Keratinocyte (primary cell): ENCODE measurements at regions not wholly inside any gene's neighbourhood (a gene's known extent, or its start where the extent isn't known, plus 50 kb on each side); places are given as distances from the start of the nearest gene placed in this dataset.

ENCODE experiments used
- DNase-seq: peaks from one replicate; pipeline ENCODE4 v3.0.0-alpha.2; 2011; ENCODE audit warnings: low read depth, missing footprints, low spot score
- FAIRE-seq: peaks from 2 replicates; lab custom pipeline; 2011; peaks lifted over from hg19 to GRCh38; lab: Jason Lieb, UNC
- H2AFZ ChIP-seq: 2 replicates; pipeline ENCODE4 v1.6.0; 2012; ENCODE audit warnings: low read length, control low read depth, inconsistent platforms; ENCODE audit not compliant: control insufficient read depth
- H3K27ac ChIP-seq: 2 replicates; pipeline ENCODE4 v1.5.1; 2011; ENCODE audit warnings: low read length; ENCODE audit not compliant: control insufficient read depth, insufficient read depth
- H3K27me3 ChIP-seq: 3 replicates; pipeline ENCODE4 v1.6.0; 2011; ENCODE audit warnings: low read length; ENCODE audit not compliant: control insufficient read depth, insufficient read depth; ENCODE audit errors: extremely low read depth
- H3K36me3 ChIP-seq, 2 experiments: 2 replicates in 1 of 2; 3 replicates in 1 of 2; pipeline ENCODE4 v1.5.1; 2011; ENCODE audit warnings: low read length in 2 of 2, mild to moderate bottlenecking in 1 of 2; ENCODE audit not compliant: control insufficient read depth in 2 of 2, insufficient read depth in 2 of 2; ENCODE audit errors: extremely low read depth in 1 of 2
- H3K4me1 ChIP-seq: 3 replicates; pipeline ENCODE4 v1.5.1; 2011; ENCODE audit warnings: low read length; ENCODE audit not compliant: control insufficient read depth, insufficient read depth; ENCODE audit errors: extremely low read depth
- H3K4me2 ChIP-seq: 3 replicates; pipeline ENCODE4 v1.6.0; 2011; ENCODE audit warnings: low read depth, low read length; ENCODE audit not compliant: control insufficient read depth, insufficient read depth; ENCODE audit errors: extremely low read depth
- H3K4me3 ChIP-seq, 3 experiments: fragments of 200-600 bp in 1 of 3; sonication (generic) in 1 of 3; 2 replicates in 2 of 3; 3 replicates in 1 of 3; pipeline ENCODE4 v1.5.1; 2011 to 2016; ENCODE audit warnings: low read length in 3 of 3, mild to moderate bottlenecking in 3 of 3, control low read depth in 2 of 3, inconsistent platforms in 1 of 3, low read depth in 1 of 3, mixed read lengths in 1 of 3, mixed run types in 1 of 3, moderate library complexity in 1 of 3; ENCODE audit not compliant: control insufficient read depth in 2 of 3, insufficient read depth in 2 of 3; ENCODE audit errors: extremely low read depth in 1 of 3
- H3K79me2 ChIP-seq: 2 replicates; pipeline ENCODE4 v1.6.0; 2012; ENCODE audit warnings: low read length; ENCODE audit not compliant: control insufficient read depth, insufficient read depth
- H3K9ac ChIP-seq: 3 replicates; pipeline ENCODE4 v1.6.0; 2011; ENCODE audit warnings: low read length; ENCODE audit not compliant: control insufficient read depth, insufficient read depth; ENCODE audit errors: extremely low read depth
- H3K9me1 ChIP-seq: 3 replicates; pipeline ENCODE4 v1.6.0; 2011; ENCODE audit warnings: low read length; ENCODE audit not compliant: control insufficient read depth, insufficient read depth; ENCODE audit errors: extremely low read depth
- H3K9me3 ChIP-seq: 2 replicates; pipeline ENCODE4 v1.5.1; 2012; ENCODE audit warnings: low read depth, low read length; ENCODE audit not compliant: control insufficient read depth
- H4K20me1 ChIP-seq: 3 replicates; pipeline ENCODE4 v1.6.0; 2011; ENCODE audit warnings: low read length; ENCODE audit not compliant: control insufficient read depth, insufficient read depth; ENCODE audit errors: extremely low read depth
- CTCF ChIP-seq, 3 experiments: IDR thresholded peaks in 1 of 3; conservative IDR thresholded peaks in 1 of 3; optimal IDR thresholded peaks in 1 of 3; 2 replicates in 2 of 3; 3 replicates in 1 of 3; pipeline versions ENCODE3 to v1.5.1; 2011; ENCODE audit warnings: low read length in 3 of 3, mild to moderate bottlenecking in 3 of 3, moderate library complexity in 2 of 3, control low read depth in 1 of 3, inconsistent platforms in 1 of 3; ENCODE audit not compliant: insufficient read depth in 2 of 3; ENCODE audit errors: extremely low read depth in 1 of 3
- EZH2 ChIP-seq: IDR thresholded peaks from one replicate; pipeline ENCODE4 v1.6.1; 2012; ENCODE audit warnings: inconsistent platforms, mild to moderate bottlenecking, low read length, moderate library complexity
- dilution Hi-C: fragments of 300-500 bp; cut with MboI; formaldehyde crosslinking; loops from one replicate; pipeline ENCODE4 v1.7.0; 2020; ENCODE audit warnings: low sequenced_read_pairs; ENCODE audit not compliant: extremely low pct_ligation_motif_present

- H3K27ac ChIP-seq, result no peak overlapping the region
- DNase-seq (no peak), FAIRE-seq (no peak)
- no peaks in the 10 kb centered on the region for H3K9me1 ChIP-seq
- no peak overlapping the region for H2AFZ ChIP-seq
- H4K20me1 ChIP-seq, result no peaks in the 10 kb centered on the region
- no peaks in the 10 kb centered on the region for H3K36me3 ChIP-seq
- no peak overlapping the region for H3K4me3 ChIP-seq
- H3K4me1 ChIP-seq, result no peaks in the 10 kb centered on the region
- dilution Hi-C loops, result no loop called here
- no peaks in the 10 kb centered on the region for H3K27me3 ChIP-seq
- H3K79me2 ChIP-seq, result no peaks in the 10 kb centered on the region
- H3K4me2 ChIP-seq, result no peak overlapping the region
- H3K9ac ChIP-seq, result no peak overlapping the region
- TF ChIP-seq CTCF (optimal IDR thresholded peaks at IDR 0.05 in 1 of 3, IDR thresholded peaks at IDR 0.05 in 1 of 3, conservative IDR thresholded peaks at IDR 0.05 in 1 of 3; ENCODE audit: extremely low read depth in 1 of 3, insufficient read depth in 2 of 3, low read length in 3 of 3) (no peak), EZH2 (no peak)
- no peaks in the 10 kb centered on the region for H3K9me3 ChIP-seq
Measured at GRCh38 chr12:90585640-90586304, 369.2 kb downstream of the CCER1 start.

GRCh38 chr12:90576707-90577106 is 378.3 kb downstream of the CCER1 start:
- Histone ChIP-seq H3K9me1 (no peaks in the 10 kb centered on the region), H3K9me3 (no peaks in the 10 kb centered on the region), H3K4me1 (peaks cover 9% of the 10 kb centered on the region), H3K9ac (no peak overlapping the region), H3K27me3 (no peaks in the 10 kb centered on the region), H4K20me1 (no peaks in the 10 kb centered on the region), H3K79me2 (no peaks in the 10 kb centered on the region), H3K4me3 (no peak overlapping the region), H3K36me3 (no peaks in the 10 kb centered on the region), H2AFZ (no peak overlapping the region), H3K27ac (no peak overlapping the region), H3K4me2 (no peak overlapping the region)
- TF ChIP-seq CTCF (optimal IDR thresholded peaks at IDR 0.05 in 1 of 3, IDR thresholded peaks at IDR 0.05 in 1 of 3, conservative IDR thresholded peaks at IDR 0.05 in 1 of 3; ENCODE audit: extremely low read depth in 1 of 3, insufficient read depth in 2 of 3, low read length in 3 of 3), result no peak
- no peak for TF ChIP-seq EZH2
- DNase-seq (no peak), FAIRE-seq (no peak)
- dilution Hi-C loops, result no loop called here
